ENCODE measurements at regions not wholly inside any gene's neighbourhood (a gene's known extent, or its start where the extent isn't known, plus 50 kb on each side); places are given as distances from the start of the nearest gene placed in this dataset.

DNA sequence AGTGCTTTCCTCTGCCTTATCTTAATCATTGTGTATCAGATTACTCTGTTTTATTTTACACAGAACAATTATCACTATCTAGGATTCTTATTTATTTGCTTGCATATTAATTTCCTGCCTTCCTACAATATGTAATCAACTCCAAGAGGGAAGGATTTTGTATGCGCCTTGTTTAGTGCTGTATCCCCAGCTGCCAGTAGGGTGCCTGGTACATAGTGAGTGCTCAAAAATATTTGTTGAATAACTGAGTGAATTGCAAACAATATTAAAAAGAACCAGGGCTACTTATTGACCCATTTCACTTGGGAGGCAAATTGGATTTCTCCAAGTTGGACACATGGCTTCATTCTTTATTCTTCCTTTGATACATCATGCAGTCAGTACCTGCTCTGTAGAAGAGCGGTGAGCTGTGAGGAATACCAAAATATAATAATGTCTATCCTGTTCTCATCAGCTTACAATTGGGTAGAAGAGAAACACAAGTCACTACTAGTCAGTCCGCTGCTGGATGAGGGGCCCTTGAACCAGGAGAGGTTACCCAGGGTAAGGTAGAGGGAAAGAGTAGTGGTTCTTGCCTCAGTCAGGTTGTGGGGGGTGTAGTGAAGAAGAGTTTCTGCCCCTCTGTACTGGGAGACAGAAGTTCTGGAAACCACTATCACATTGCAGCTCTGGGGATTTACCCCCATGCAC, 233.9 kb upstream of the ZBTB20 start:
- DNase-seq = no peak
- TF ChIP-seq, protein P1, sequence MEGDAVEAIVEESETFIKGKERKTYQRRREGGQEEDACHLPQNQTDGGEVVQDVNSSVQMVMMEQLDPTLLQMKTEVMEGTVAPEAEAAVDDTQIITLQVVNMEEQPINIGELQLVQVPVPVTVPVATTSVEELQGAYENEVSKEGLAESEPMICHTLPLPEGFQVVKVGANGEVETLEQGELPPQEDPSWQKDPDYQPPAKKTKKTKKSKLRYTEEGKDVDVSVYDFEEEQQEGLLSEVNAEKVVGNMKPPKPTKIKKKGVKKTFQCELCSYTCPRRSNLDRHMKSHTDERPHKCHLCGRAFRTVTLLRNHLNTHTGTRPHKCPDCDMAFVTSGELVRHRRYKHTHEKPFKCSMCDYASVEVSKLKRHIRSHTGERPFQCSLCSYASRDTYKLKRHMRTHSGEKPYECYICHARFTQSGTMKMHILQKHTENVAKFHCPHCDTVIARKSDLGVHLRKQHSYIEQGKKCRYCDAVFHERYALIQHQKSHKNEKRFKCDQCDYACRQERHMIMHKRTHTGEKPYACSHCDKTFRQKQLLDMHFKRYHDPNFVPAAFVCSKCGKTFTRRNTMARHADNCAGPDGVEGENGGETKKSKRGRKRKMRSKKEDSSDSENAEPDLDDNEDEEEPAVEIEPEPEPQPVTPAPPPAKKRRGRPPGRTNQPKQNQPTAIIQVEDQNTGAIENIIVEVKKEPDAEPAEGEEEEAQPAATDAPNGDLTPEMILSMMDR (IDR thresholded peaks at IDR 0.05) = no peak
- ATAC-seq = no peak
- Histone ChIP-seq H3K36me3 (ENCODE audit: low read depth) (no peaks in the 10 kb centered on the region), H3K4me1 (ENCODE audit: low read depth) (no peaks in the 10 kb centered on the region), H3K4me3 (no peak overlapping the region), H3K9me3 (no peaks in the 10 kb centered on the region)
- intact Hi-C loops (cut with DNase I, micrococcal nuclease) = no loop called here

DNA sequence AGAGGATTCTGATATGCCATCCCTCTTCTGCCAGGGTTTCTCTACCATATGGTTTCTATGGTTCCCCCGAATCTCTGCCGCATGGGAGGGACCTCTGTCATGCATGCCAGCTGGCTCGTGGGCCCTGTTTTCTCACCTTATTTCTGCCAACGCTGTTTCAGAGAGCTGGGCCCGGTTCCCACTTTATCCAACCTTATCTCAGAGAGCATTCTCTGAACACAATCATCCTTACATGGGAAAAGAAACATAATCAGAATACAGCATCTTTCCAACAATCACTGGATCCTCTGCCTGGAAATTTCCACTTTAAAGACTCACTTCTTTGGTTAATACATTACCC, 234.5 kb upstream of the ZBTB20 start:
- H3K4me1 ChIP-seq (ENCODE audit: low read depth) = no peaks in the 10 kb centered on the region
- ATAC-seq = no peak
- intact Hi-C loops (cut with DNase I, micrococcal nuclease) = no loop called here
- no peaks in the 10 kb centered on the region for H3K9me3 ChIP-seq
- DNase-seq = no peak
- H3K4me3 ChIP-seq = no peak overlapping the region
- no peaks in the 10 kb centered on the region for H3K36me3 ChIP-seq (ENCODE audit: low read depth)
- TF ChIP-seq, protein P1 (IDR thresholded peaks at IDR 0.05) = no peak

DNA sequence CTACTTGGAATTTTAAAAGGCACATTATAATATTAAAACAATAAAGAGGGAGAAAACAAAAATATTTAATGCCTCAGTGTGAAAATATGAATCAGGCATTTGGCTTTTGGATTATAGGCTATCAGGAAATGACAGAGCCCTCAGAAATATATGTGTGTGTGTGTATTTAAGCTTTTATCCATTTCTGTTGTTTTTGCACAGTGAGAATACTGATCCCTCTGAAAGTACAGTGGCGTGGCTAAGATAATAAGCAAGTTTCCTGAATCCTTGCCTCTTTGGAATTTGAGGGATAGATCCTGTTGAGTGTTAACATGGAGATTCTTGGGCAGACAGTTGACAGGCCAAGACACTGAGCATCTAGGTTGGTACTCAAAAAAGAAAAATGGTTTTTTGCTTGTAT, 234.8 kb upstream of the ZBTB20 start:
- TF ChIP-seq, protein P1 (IDR thresholded peaks at IDR 0.05) = no peak
- Histone ChIP-seq H3K9me3 (no peaks in the 10 kb centered on the region), H3K36me3 (ENCODE audit: low read depth) (no peaks in the 10 kb centered on the region), H3K4me3 (no peak overlapping the region), H3K4me1 (ENCODE audit: low read depth) (no peaks in the 10 kb centered on the region)
- DNase-seq (no peak), ATAC-seq (no peak)
- intact Hi-C loops (cut with DNase I, micrococcal nuclease) = no loop called here

DNA sequence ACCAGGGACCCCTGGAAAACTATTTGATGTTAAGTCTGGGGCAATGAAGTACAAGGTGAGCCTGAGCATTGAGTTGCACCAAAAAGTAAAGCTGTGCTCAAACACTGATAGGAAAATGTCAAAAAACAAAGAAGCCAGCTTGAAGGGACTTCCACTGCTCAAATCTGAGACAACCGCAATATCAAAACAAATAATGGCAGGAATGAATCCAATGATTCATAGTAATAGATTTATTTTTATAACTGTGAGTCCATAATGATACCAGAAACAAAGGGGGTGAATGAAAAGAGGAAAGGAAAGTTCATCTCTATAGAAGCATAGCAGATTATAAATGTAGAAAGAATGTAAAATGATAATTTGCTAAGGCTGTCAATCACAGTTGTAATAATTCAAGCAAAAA, 237.3 kb upstream of the ZBTB20 start:
- H3K36me3 ChIP-seq (ENCODE audit: low read depth) = no peaks in the 10 kb centered on the region
- intact Hi-C loops (cut with DNase I, micrococcal nuclease) = no loop called here
- ATAC-seq = no peak

DNA sequence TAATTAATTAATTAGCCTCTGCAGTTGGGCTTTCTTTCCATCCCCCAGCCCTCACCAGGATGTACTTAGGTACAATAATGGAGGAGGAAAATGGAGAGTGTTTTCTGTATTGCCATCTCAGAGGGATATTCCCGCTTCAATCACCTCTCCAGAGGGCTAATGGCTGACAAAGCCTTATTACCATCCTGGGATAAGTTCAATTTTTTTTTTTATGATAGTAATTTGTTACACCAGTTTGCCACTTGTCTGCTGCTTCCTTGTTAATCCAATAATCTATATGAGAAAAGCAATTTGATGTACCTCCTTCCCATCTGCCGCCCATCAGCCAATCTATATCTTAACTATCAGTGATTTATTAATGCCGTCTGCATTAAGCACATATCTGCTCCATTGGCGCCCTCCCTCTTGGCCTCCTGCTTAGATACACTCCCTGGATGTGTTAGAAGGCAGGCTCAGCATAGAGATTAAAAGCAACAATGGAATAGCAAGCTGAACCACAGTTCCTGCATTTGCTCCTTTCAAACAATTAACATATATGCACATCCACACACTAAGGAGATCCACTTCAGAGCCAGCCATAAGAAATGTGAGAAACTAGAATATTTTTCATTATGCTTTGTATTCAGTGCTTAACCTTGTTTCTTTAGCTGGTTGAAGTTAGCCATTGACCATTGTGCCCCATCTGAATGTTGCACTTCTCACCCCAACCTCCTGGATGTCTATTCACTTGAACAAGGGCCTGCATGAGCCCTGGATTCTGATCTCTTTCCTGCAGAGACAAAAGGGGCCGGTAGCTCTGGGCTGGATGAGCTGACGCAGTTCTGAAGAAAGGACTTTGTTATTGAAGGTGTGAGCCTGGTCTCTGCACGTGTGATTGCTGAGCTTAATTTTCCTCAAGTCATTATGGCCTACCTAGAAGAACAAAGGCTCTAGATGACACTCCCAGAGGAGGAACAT, 237.3 kb upstream of the GAP43 start:
- intact Hi-C loops (cut with DNase I, micrococcal nuclease) = no loop called here
- DNase-seq (no peak), ATAC-seq (no peak)
- Histone ChIP-seq H3K9me3 (no peaks in the 10 kb centered on the region), H3K4me3 (no peak overlapping the region), H3K4me1 (ENCODE audit: low read depth) (no peaks in the 10 kb centered on the region), H3K36me3 (ENCODE audit: low read depth) (no peaks in the 10 kb centered on the region)
- TF ChIP-seq, protein P1 (IDR thresholded peaks at IDR 0.05) = no peak

More for the DNA sequence above, 237.3 kb upstream of the ZBTB20 start:
- no peak for DNase-seq
- Histone ChIP-seq H3K4me1 (ENCODE audit: low read depth) (no peaks in the 10 kb centered on the region), H3K9me3 (no peaks in the 10 kb centered on the region), H3K4me3 (no peak overlapping the region)
- TF ChIP-seq, protein P1 (IDR thresholded peaks at IDR 0.05) = no peak

All from mucosa of descending colon (tissue), 3 donors.